Lower lobe of right lung (tissue), 2 donors: ENCODE measurements at regions not wholly inside any gene's neighbourhood (a gene's known extent, or its start where the extent isn't known, plus 50 kb on each side); places are given as distances from the start of the nearest gene placed in this dataset.

Experiments
- ATAC-seq, 2 donors: fragments of 200-7000 bp; cut with Tn5 transposase; one replicate each; pipeline ENCODE4 v1.9.1; 2020 to 2022; ENCODE audit warnings: mild to moderate bottlenecking in 2 of 2, moderate library complexity in 2 of 2
- DNase-seq: peaks from one replicate; pipeline ENCODE4 v3.0.0-alpha.2; 2020
- H3K27ac ChIP-seq: fragments of 200-600 bp; one replicate; pipeline ENCODE4 v1.8.0; 2022
- H3K27me3 ChIP-seq: fragments of 200-600 bp; one replicate; pipeline ENCODE4 v1.8.0; 2022; ENCODE audit warnings: low read depth
- H3K36me3 ChIP-seq: fragments of 200-600 bp; one replicate; pipeline ENCODE4 v1.8.0; 2022; ENCODE audit warnings: mild to moderate bottlenecking
- H3K4me1 ChIP-seq: fragments of 200-600 bp; one replicate; pipeline ENCODE4 v1.8.0; 2022
- H3K4me3 ChIP-seq: fragments of 200-600 bp; one replicate; pipeline ENCODE4 v1.8.0; 2022; ENCODE audit warnings: mild to moderate bottlenecking
- H3K9me3 ChIP-seq: fragments of 200-600 bp; one replicate; pipeline ENCODE4 v1.8.0; 2022
- intact Hi-C: fragments of 100-400 bp; cut with DNase I; formaldehyde crosslinking; loops from one replicate; pipeline ENCODE4 v1.11.0; 2022
- TF ChIP-seq, protein P1 (sequence below): fragments of 200-600 bp; IDR thresholded peaks from one replicate; pipeline ENCODE4 v1.8.0; 2022; ENCODE audit warnings: antibody characterized with exemption, mild to moderate bottlenecking
- donor health status: DM: no; HTN: yes; CAD: no; lungs with severe emphysema.

DNA sequence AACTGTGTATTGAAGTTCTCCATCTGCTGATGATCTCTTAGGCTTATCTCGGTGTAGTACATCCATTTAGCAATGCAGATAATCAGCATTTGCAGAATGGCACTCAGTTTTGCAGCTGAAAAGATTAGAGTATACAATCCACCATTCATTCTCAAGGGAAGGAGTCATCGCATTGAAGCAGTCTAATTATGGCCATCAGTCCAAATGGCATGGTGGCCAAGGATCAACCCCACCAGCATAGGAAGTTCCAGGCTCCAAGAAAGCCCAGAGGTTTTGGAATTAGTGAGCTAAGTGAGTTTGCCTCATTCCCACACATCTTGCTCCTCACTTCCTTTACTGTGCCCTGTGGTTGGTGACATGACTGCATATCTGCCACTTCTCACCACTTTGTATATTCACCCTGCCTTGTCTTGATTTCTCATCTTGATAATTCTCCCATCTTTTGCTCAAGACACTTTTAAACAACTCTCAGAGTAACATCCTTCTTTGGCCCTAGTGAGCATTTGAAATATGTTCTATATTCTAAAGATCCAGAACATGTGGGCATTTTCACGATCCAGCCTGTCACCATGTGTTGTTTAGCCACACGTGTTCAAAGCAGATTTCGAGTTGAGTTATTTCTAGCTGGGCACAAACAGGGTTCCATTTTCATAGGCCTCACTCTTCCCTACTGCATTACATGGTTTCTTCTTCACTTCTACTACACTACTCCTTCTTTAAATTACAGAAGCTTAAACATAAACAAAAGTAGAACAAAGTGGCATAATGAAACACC lies 1119.8 kb downstream of the TSN start:
- Histone ChIP-seq H3K27ac (no peak overlapping the region), H3K4me3 (no peak overlapping the region), H3K9me3 (no peaks in the 10 kb centered on the region), H3K27me3 (no peaks in the 10 kb centered on the region), H3K4me1 (no peaks in the 10 kb centered on the region), H3K36me3 (no peaks in the 10 kb centered on the region)
- TF ChIP-seq, protein P1, sequence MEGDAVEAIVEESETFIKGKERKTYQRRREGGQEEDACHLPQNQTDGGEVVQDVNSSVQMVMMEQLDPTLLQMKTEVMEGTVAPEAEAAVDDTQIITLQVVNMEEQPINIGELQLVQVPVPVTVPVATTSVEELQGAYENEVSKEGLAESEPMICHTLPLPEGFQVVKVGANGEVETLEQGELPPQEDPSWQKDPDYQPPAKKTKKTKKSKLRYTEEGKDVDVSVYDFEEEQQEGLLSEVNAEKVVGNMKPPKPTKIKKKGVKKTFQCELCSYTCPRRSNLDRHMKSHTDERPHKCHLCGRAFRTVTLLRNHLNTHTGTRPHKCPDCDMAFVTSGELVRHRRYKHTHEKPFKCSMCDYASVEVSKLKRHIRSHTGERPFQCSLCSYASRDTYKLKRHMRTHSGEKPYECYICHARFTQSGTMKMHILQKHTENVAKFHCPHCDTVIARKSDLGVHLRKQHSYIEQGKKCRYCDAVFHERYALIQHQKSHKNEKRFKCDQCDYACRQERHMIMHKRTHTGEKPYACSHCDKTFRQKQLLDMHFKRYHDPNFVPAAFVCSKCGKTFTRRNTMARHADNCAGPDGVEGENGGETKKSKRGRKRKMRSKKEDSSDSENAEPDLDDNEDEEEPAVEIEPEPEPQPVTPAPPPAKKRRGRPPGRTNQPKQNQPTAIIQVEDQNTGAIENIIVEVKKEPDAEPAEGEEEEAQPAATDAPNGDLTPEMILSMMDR, result no peak
- ATAC-seq (no peak), DNase-seq (no peak)
- intact Hi-C loops, result no loop called here

DNA sequence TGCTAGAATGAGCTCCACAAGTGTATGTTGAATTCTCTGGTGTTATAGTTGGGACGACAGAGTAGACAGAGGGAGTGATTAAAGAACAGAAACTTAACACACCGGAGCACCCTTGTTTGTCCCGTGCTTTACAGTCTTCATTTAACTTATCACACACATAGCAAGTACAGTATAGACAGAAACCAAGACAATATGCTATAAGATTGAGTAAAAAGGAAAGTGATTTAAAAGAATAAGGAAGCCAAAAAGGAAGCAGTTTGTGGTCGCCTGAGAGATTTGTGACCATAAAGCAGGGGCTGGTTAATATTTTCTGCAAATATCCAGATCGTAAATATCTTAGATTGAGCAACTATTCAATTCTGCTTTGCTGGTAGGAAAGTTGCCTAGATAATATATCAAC lies 1128.4 kb downstream of the TSN start:
- DNase-seq, result no peak

DNA sequence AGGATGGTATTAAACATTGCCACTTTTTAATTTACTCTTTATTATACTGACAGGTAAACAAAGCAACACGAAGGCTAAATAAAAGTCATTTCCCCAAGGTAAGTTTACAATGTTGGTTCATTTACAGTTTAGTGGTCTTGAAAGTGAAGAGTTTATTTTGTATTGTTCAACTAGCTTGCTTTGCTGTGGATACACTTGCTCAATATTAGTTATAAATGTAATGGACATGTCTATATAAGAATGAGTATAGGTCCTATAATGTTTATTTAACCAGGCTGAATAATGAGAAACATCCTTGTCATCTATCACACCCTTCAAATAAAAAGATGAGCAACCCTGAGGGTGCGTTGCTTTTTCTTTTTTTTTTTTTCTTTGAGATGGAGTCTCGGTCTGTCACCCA lies 1129.4 kb downstream of the TSN start:
- H3K4me1 ChIP-seq, result no peaks in the 10 kb centered on the region
- H3K9me3 ChIP-seq, result no peaks in the 10 kb centered on the region
- TF ChIP-seq, protein P1, result no peak
- H3K27me3 ChIP-seq, result no peaks in the 10 kb centered on the region
- H3K4me3 ChIP-seq, result no peak overlapping the region
- H3K36me3 ChIP-seq, result no peaks in the 10 kb centered on the region
- no peak overlapping the region for H3K27ac ChIP-seq
- no peak for ATAC-seq
- intact Hi-C loops, result no loop called here
- DNase-seq, result no peak

More for the DNA sequence above, 1128.4 kb downstream of the TSN start:
- Histone ChIP-seq H3K27me3 (no peaks in the 10 kb centered on the region), H3K4me3 (no peak overlapping the region), H3K27ac (no peak overlapping the region), H3K9me3 (no peaks in the 10 kb centered on the region), H3K36me3 (no peaks in the 10 kb centered on the region), H3K4me1 (no peaks in the 10 kb centered on the region)
- TF ChIP-seq, protein P1, result no peak
- intact Hi-C loops, result no loop called here
- no peak for ATAC-seq

DNA sequence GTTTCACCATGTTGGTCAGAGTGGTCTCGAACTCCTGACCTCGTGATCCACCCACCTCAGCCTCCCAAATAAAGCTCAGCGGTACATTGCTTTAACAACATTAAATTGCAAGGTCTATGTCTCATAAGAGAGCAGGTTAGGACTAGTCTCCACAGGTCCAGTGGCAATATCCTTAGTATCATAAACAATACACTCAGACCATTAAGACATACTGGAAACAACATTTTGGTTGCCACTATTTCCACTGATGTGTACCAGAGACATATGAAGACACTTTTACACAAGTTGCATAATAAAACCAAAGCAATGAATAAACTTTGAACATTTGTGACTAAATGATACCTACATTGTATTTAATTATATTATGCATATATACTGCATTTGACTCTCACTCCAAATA lies 1130.0 kb downstream of the TSN start:
- no peaks in the 10 kb centered on the region for H3K27me3 ChIP-seq
- no peaks in the 10 kb centered on the region for H3K36me3 ChIP-seq
- no peaks in the 10 kb centered on the region for H3K9me3 ChIP-seq
- DNase-seq (no peak), ATAC-seq (no peak)
- TF ChIP-seq, protein P1, result no peak
- H3K4me1 ChIP-seq, result no peaks in the 10 kb centered on the region
- intact Hi-C loops, result no loop called here
- H3K27ac ChIP-seq, result no peak overlapping the region
- no peak overlapping the region for H3K4me3 ChIP-seq

DNA sequence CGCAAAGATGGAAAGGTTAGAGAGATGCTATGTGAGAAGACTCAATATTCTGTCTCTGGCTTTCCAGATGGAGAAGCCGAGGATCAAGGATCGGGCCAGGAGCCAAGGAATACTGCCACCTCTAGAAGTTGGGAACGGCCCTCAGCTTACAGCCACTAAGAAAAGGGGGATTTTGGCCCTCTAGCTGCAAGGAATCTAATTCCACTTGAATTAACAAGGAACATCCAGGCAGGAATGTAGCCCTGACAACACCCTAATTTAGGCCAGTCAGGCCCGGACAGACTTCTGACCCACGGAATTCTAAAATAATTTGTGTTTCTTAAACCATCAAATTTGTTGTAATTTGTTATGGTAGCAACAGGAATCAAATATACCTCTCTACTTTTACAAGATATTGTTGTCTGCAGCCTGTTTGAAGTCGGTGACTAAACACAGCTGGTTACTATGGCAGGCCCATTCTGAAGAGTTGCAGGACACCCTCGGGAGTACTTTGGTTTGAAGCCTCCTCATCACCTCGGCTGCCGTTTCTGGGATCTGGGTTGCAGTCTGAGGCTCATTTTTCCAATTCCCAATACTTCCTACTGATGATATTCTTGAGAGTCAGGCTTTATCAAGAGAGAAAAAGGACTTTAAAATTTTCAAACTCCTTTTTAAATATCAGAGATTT lies 1131.2 kb downstream of the TSN start:
- ATAC-seq (no peak), DNase-seq (no peak)
- Histone ChIP-seq H3K27me3 (no peaks in the 10 kb centered on the region), H3K4me3 (no peak overlapping the region), H3K27ac (no peak overlapping the region), H3K36me3 (no peaks in the 10 kb centered on the region), H3K9me3 (no peaks in the 10 kb centered on the region), H3K4me1 (no peaks in the 10 kb centered on the region)
- TF ChIP-seq, protein P1, result no peak
- intact Hi-C loops, result no loop called here
